Nephron progenitor cell (in vitro differentiated cells): ENCODE measurements at regions not wholly inside any gene's neighbourhood (a gene's known extent, or its start where the extent isn't known, plus 50 kb on each side); places are given as distances from the start of the nearest gene placed in this dataset.
"Not testable (repeated sequence)": the region's sequence is repeated elsewhere in the genome, so short reads cannot be mapped to it uniquely, and the experiment has no call there.

Experiments
- DNase-seq: peaks from one replicate; pipeline ENCODE4 v3.0.0; 2021
- H3K27ac Mint-ChIP-seq: 2 replicates; pipeline ENCODE4 v1.8.0; 2021; ENCODE audit warnings: mild to moderate bottlenecking, moderate library complexity, mixed read lengths
- H3K27me3 Mint-ChIP-seq: 2 replicates; pipeline ENCODE4 v1.8.0; 2021; ENCODE audit warnings: mild to moderate bottlenecking, low read depth, mixed read lengths; ENCODE audit not compliant: poor library complexity
- H3K36me3 Mint-ChIP-seq: 2 replicates; pipeline ENCODE4 v1.8.0; 2021; ENCODE audit warnings: low read depth, mixed read lengths
- H3K4me1 Mint-ChIP-seq: 2 replicates; pipeline ENCODE4 v1.8.0; 2021; ENCODE audit warnings: mixed read lengths
- H3K4me3 Mint-ChIP-seq: 2 replicates; pipeline ENCODE4 v1.8.0; 2021; ENCODE audit warnings: mild to moderate bottlenecking, moderate library complexity, mixed read lengths
- H3K9me3 Mint-ChIP-seq: 2 replicates; pipeline ENCODE4 v1.8.0; 2021; ENCODE audit warnings: mild to moderate bottlenecking, moderate library complexity, mixed read lengths
- CTCF ChIP-seq: fragments of 200-600 bp; sonication (generic); IDR thresholded peaks from 2 replicates; pipeline ENCODE4 v1.5.0; 2021; ENCODE audit warnings: antibody characterized with exemption

DNA sequence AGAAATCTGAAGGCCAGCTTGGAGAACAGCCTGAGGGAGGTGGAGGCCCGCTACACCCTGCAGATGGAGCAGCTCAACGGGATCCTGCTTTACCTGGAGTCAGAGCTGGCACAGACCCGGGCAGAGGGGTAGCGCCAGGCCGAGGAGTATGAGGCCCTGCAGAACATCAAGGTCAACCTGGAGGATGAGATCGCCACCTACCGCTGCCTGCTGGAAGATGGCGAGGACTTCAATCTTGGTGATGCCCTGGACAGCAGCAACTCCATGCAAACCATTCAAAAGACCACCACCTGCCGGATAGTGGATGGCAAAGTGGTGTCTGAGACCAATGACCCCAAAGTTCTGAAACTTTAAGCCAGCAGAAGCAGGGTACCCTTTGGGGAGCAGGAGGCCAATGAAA, 318.4 kb downstream of the ZFHX3 start:
- H3K9me3 Mint-ChIP-seq, result peaks cover 45% of the 10 kb centered on the region
- not testable (repeated sequence) for H3K27me3 Mint-ChIP-seq, H3K27ac Mint-ChIP-seq, DNase-seq, H3K4me1 Mint-ChIP-seq, H3K4me3 Mint-ChIP-seq
- H3K36me3 Mint-ChIP-seq, result peaks cover 43% of the 10 kb centered on the region

- Mint-ChIP-seq H3K36me3 (peaks cover 34% of the 10 kb centered on the region), H3K4me3 (no peak overlapping the region)
Measured at GRCh38 chr16:72728516-72728915, 319.4 kb downstream of the ZFHX3 start.

GRCh38 chr16:72727565-72727964, 320.4 kb downstream of the ZFHX3 start:
- TF ChIP-seq CTCF, result no peak
- Mint-ChIP-seq H3K27ac (no peak overlapping the region), H3K4me1 (peaks cover 4% of the 10 kb centered on the region)

More at GRCh38 chr16:72728516-72728915, 319.4 kb downstream of the ZFHX3 start:
- Mint-ChIP-seq H3K4me1 (no peaks in the 10 kb centered on the region), H3K27me3 (no peaks in the 10 kb centered on the region), H3K9me3 (peaks cover 35% of the 10 kb centered on the region), H3K27ac (no peak overlapping the region)
- no peak for DNase-seq
- no peak for TF ChIP-seq CTCF

DNA sequence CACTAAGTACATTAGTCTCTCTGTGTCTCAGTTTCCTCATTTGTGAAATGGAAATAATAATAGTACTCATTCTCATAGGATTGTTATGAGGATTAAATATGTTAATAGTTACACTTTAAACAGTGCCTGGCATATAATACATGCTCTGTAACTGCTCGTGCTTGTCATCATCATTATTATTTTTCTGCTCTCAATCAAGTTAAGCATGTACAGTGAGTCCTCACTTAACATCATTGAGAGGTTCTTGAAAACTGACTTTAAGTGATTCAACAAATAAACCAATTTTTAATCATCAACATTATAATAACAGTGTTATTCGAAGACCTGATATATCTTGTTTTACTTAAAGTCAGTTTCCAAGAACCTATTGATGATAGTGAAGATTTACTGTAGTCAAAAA, 322.3 kb downstream of the ZFHX3 start:
- Mint-ChIP-seq H3K27me3 (no peaks in the 10 kb centered on the region), H3K9me3 (peaks cover 8% of the 10 kb centered on the region), H3K4me1 (peaks cover 9% of the 10 kb centered on the region), H3K36me3 (peaks cover 18% of the 10 kb centered on the region), H3K27ac (no peak overlapping the region), H3K4me3 (no peak overlapping the region)
- no peak for DNase-seq
- no peak for TF ChIP-seq CTCF

More at GRCh38 chr16:72727565-72727964, 320.4 kb downstream of the ZFHX3 start:
- H3K9me3 Mint-ChIP-seq, result peaks cover 25% of the 10 kb centered on the region
- no peak overlapping the region for H3K4me3 Mint-ChIP-seq
- no peaks in the 10 kb centered on the region for H3K27me3 Mint-ChIP-seq
- DNase-seq, result no peak
- peaks cover 32% of the 10 kb centered on the region for H3K36me3 Mint-ChIP-seq

DNA sequence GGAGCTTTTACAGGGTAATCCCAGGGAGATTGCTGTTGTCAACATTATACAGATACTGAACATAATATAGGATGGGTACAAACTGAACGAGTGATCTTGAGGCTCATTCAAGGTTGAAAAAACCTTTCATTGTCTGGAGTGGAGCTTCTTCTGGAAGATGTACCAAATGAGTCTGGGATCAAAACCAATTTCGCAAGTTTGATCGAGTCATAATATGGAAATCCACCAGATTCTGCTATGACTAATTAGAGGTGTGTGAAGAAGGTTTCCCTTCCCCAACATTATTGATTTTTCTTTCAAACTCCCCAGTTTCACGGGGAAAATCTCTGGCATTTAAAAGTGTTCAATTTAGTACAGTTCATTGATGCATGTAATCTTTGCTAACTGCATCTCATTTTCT, 324.1 kb downstream of the ZFHX3 start:
- no peak for TF ChIP-seq CTCF
- no peak overlapping the region for H3K27ac Mint-ChIP-seq
- H3K9me3 Mint-ChIP-seq, result no peaks in the 10 kb centered on the region
- no peak for DNase-seq
- H3K4me1 Mint-ChIP-seq, result peaks cover 9% of the 10 kb centered on the region
- H3K4me3 Mint-ChIP-seq, result no peak overlapping the region
- no peaks in the 10 kb centered on the region for H3K27me3 Mint-ChIP-seq
- H3K36me3 Mint-ChIP-seq, result peaks cover 2% of the 10 kb centered on the region

DNA sequence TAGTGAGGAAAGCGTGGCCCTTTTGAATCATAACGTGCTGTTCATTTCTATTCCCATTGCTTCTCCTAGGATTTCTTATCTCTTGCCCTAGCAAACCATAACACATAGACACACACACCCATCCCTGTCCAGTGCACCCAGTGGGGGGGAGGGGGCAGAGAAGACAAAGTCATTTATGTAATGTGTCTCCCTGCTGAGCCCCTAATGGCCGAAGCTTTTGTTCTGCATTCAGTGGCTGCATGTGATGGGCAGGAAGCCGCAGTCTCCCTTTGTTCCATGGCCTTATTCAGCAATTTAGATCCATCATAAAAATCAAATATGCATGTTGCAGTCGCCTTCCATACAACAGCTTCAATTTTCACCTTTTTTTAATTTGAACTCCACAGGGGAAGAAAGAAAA, 325.4 kb downstream of the ZFHX3 start:
- Mint-ChIP-seq H3K27ac (no peak overlapping the region), H3K4me1 (peaks cover 9% of the 10 kb centered on the region), H3K36me3 (no peaks in the 10 kb centered on the region), H3K9me3 (no peaks in the 10 kb centered on the region), H3K27me3 (no peaks in the 10 kb centered on the region), H3K4me3 (no peak overlapping the region)
- no peak for DNase-seq
- TF ChIP-seq CTCF, result no peak
